ENCODE measurements at regions not wholly inside any gene's neighbourhood (a gene's known extent, or its start where the extent isn't known, plus 50 kb on each side); places are given as distances from the start of the nearest gene placed in this dataset.

DNA sequence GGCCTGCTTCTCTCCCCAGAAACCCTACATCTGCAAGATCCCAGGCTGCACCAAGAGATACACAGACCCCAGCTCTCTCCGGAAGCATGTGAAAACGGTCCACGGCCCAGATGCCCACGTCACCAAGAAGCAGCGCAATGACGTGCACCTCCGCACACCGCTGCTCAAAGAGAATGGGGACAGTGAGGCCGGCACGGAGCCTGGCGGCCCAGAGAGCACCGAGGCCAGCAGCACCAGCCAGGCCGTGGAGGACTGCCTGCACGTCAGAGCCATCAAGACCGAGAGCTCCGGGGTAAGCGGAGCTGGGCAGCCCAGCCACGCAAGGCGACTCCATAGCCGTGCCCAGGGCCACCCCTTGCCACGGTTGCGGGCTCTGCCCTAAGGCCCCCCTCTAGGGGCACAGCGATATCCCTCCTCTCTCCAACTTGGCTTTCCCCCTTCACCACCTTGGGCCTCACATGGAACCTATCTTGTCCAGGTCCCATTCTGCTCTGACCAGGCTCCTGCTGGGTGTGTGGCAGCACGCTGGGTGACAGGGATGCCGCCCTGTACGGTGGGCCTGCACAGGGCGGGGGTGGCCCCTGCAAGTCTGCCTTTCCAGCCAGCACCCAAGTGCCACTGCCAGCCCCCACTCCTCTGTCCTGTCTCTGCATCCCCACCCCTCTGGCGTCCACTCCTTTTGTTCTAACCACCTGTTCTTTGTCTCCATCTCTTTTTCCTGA is 248.9 kb downstream of the GLI2 start (continued):
- TF ChIP-seq, protein P1, sequence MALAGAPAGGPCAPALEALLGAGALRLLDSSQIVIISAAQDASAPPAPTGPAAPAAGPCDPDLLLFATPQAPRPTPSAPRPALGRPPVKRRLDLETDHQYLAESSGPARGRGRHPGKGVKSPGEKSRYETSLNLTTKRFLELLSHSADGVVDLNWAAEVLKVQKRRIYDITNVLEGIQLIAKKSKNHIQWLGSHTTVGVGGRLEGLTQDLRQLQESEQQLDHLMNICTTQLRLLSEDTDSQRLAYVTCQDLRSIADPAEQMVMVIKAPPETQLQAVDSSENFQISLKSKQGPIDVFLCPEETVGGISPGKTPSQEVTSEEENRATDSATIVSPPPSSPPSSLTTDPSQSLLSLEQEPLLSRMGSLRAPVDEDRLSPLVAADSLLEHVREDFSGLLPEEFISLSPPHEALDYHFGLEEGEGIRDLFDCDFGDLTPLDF (CRISPR knock-in tag; IDR thresholded peaks at IDR 0.05) = no peak
- TF ChIP-seq, protein P2, sequence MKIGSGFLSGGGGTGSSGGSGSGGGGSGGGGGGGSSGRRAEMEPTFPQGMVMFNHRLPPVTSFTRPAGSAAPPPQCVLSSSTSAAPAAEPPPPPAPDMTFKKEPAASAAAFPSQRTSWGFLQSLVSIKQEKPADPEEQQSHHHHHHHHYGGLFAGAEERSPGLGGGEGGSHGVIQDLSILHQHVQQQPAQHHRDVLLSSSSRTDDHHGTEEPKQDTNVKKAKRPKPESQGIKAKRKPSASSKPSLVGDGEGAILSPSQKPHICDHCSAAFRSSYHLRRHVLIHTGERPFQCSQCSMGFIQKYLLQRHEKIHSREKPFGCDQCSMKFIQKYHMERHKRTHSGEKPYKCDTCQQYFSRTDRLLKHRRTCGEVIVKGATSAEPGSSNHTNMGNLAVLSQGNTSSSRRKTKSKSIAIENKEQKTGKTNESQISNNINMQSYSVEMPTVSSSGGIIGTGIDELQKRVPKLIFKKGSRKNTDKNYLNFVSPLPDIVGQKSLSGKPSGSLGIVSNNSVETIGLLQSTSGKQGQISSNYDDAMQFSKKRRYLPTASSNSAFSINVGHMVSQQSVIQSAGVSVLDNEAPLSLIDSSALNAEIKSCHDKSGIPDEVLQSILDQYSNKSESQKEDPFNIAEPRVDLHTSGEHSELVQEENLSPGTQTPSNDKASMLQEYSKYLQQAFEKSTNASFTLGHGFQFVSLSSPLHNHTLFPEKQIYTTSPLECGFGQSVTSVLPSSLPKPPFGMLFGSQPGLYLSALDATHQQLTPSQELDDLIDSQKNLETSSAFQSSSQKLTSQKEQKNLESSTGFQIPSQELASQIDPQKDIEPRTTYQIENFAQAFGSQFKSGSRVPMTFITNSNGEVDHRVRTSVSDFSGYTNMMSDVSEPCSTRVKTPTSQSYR (CRISPR knock-in tag; IDR thresholded peaks at IDR 0.05) = no peak
- TF ChIP-seq TP53 (CRISPR knock-in tag; IDR thresholded peaks at IDR 0.05) (no peak), SOX15 (CRISPR knock-in tag; IDR thresholded peaks at IDR 0.05) (no peak), NFYB (CRISPR knock-in tag; conservative IDR thresholded peaks at IDR 0.05; ENCODE audit: low read depth) (no peak), ETV6 (CRISPR knock-in tag; IDR thresholded peaks at IDR 0.05) (no peak), GRHL2 (CRISPR knock-in tag; IDR thresholded peaks at IDR 0.05; ENCODE audit: insufficient replicate concordance, severe bottlenecking) (no peak)

DNA sequence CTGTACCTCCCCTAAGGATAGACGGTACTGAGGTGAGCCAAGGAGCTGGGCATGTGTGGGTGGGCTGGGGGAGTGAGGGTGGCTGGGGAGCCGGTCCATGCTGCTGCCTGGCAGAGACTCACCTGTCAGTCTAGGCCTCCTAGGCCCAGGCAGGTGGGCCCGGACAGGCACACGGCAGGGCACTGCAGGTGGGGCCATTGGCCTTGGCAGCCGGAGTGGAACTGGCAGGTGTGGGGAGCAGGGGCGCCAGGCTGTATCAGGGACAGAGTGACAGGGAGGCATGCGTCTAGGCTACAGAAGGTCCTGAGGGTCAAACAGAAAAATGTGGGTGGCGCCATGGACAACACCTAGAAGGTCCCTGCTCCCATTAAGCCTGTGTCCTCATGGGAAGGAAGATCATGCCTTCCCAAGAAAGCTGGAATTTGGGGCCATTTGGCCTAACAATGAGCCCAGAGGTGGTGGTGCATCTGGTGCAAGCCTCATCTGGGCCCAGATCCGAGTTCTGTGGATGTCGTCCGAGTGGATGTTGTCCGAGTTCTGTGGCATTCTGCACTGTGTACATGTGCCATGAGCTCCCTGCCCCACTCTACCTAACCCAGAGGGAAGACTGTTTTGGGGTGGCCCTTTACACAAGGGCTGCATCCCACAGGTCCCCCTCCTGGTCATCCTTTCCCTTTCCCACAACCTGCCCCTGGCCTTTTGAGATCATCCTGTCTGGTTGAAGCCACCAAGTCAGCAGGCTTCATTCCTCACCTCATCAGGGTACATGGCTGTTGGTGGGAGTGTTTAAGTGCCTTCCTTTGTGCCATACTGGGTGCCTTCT is 249.7 kb downstream of the GLI2 start:
- DNase-seq (ENCODE audit: low spot score) = no peak
- no peaks in the 10 kb centered on the region for H3K27me3 Mint-ChIP-seq (ENCODE audit: low read depth)
- TF ChIP-seq TCF7 (CRISPR knock-in tag; IDR thresholded peaks at IDR 0.05; ENCODE audit: low read depth) (no peak), OVOL2 (CRISPR knock-in tag; IDR thresholded peaks at IDR 0.05; ENCODE audit: borderline replicate concordance) (no peak), JAZF1 (CRISPR knock-in tag; IDR thresholded peaks at IDR 0.05) (no peak), EMX1 (CRISPR knock-in tag; IDR thresholded peaks at IDR 0.05) (no peak), CREB1 (CRISPR knock-in tag; IDR thresholded peaks at IDR 0.05) (no peak), KAT7 (CRISPR knock-in tag; IDR thresholded peaks at IDR 0.05; ENCODE audit: borderline replicate concordance) (no peak), NR2C2 (CRISPR knock-in tag; IDR thresholded peaks at IDR 0.05) (no peak), NFYB (CRISPR knock-in tag; conservative IDR thresholded peaks at IDR 0.05; ENCODE audit: low read depth) (no peak), ZNF396 (CRISPR knock-in tag; IDR thresholded peaks at IDR 0.05; ENCODE audit: borderline replicate concordance) (no peak), IRF2 (CRISPR knock-in tag; IDR thresholded peaks at IDR 0.05; ENCODE audit: borderline replicate concordance, low read depth) (no peak), ETV6 (CRISPR knock-in tag; IDR thresholded peaks at IDR 0.05) (no peak)
- TF ChIP-seq, protein P3, sequence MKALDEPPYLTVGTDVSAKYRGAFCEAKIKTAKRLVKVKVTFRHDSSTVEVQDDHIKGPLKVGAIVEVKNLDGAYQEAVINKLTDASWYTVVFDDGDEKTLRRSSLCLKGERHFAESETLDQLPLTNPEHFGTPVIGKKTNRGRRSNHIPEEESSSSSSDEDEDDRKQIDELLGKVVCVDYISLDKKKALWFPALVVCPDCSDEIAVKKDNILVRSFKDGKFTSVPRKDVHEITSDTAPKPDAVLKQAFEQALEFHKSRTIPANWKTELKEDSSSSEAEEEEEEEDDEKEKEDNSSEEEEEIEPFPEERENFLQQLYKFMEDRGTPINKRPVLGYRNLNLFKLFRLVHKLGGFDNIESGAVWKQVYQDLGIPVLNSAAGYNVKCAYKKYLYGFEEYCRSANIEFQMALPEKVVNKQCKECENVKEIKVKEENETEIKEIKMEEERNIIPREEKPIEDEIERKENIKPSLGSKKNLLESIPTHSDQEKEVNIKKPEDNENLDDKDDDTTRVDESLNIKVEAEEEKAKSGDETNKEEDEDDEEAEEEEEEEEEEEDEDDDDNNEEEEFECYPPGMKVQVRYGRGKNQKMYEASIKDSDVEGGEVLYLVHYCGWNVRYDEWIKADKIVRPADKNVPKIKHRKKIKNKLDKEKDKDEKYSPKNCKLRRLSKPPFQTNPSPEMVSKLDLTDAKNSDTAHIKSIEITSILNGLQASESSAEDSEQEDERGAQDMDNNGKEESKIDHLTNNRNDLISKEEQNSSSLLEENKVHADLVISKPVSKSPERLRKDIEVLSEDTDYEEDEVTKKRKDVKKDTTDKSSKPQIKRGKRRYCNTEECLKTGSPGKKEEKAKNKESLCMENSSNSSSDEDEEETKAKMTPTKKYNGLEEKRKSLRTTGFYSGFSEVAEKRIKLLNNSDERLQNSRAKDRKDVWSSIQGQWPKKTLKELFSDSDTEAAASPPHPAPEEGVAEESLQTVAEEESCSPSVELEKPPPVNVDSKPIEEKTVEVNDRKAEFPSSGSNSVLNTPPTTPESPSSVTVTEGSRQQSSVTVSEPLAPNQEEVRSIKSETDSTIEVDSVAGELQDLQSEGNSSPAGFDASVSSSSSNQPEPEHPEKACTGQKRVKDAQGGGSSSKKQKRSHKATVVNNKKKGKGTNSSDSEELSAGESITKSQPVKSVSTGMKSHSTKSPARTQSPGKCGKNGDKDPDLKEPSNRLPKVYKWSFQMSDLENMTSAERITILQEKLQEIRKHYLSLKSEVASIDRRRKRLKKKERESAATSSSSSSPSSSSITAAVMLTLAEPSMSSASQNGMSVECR (CRISPR knock-in tag; IDR thresholded peaks at IDR 0.05; ENCODE audit: borderline replicate concordance) = no peak
- TF ChIP-seq, protein P4, sequence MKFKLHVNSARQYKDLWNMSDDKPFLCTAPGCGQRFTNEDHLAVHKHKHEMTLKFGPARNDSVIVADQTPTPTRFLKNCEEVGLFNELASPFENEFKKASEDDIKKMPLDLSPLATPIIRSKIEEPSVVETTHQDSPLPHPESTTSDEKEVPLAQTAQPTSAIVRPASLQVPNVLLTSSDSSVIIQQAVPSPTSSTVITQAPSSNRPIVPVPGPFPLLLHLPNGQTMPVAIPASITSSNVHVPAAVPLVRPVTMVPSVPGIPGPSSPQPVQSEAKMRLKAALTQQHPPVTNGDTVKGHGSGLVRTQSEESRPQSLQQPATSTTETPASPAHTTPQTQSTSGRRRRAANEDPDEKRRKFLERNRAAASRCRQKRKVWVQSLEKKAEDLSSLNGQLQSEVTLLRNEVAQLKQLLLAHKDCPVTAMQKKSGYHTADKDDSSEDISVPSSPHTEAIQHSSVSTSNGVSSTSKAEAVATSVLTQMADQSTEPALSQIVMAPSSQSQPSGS (CRISPR knock-in tag; IDR thresholded peaks at IDR 0.05; ENCODE audit: borderline replicate concordance, low read depth) = no peak
- TF ChIP-seq, protein P5, sequence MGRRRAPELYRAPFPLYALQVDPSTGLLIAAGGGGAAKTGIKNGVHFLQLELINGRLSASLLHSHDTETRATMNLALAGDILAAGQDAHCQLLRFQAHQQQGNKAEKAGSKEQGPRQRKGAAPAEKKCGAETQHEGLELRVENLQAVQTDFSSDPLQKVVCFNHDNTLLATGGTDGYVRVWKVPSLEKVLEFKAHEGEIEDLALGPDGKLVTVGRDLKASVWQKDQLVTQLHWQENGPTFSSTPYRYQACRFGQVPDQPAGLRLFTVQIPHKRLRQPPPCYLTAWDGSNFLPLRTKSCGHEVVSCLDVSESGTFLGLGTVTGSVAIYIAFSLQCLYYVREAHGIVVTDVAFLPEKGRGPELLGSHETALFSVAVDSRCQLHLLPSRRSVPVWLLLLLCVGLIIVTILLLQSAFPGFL (CRISPR knock-in tag; IDR thresholded peaks at IDR 0.05; ENCODE audit: borderline replicate concordance) = no peak

More for the DNA sequence above, 249.7 kb downstream of the GLI2 start:
- H3K9me3 Mint-ChIP-seq = no peaks in the 10 kb centered on the region
- CTCF ChIA-PET = no interaction called here
- POLR2A ChIA-PET = no interaction called here
- no peak overlapping the region for H3K4me3 Mint-ChIP-seq
- H3K27ac Mint-ChIP-seq = no peak overlapping the region
- H3K4me1 Mint-ChIP-seq = peaks cover 13% of the 10 kb centered on the region
- no peak for ATAC-seq
- H3K36me3 Mint-ChIP-seq = peaks cover 43% of the 10 kb centered on the region
